HG03442 (cell line): ENCODE measurements at regions not wholly inside any gene's neighbourhood (a gene's known extent, or its start where the extent isn't known, plus 50 kb on each side); places are given as distances from the start of the nearest gene placed in this dataset.

Experiments used
- ATAC-seq: cut with Tn5 transposase; IDR thresholded peaks from one replicate; pipeline ENCODE4 v1.9.1; 2021; ENCODE audit warnings: mild to moderate bottlenecking, moderate library complexity; ENCODE audit not compliant: unreplicated experiment

DNA sequence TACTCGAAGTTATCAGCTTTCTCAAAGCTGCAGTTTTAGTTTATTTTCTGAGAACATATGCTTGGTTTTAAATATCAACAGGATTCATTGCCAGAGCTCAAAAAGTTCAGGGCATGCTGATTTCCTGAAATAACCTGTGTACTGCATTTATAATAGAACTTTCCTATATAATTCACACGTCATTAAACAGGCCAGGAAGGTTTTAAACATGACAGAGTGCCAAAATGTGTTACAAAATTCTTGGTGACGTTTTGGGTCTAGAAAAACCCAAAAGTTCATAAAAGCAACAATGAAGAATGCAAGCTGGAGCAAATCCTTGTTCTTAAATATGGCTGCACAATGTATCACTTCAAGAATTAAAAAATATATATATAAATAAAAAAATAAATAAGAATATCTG is 1139.1 kb downstream of the CDH11 start:
- no peak for ATAC-seq

DNA sequence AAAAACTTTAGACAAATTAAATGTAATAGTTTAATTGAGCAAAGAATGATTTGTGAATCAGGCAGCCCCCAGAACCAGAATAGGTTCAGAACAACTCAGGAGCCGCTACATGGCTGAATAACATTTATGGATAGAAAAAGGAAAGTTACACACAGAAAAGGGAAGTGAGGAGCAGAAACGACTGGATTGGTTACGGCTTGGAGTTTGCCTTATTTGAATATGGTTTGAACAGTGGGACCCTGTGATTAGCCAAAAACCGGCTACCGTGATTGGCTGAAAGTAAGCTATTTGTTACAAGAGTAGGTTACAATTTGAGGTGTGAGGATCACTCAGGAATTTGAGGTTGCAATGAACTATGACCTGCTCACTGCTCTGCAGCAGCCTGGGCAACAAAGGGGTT is 1139.8 kb downstream of the CDH11 start:
- ATAC-seq, result no peak

DNA sequence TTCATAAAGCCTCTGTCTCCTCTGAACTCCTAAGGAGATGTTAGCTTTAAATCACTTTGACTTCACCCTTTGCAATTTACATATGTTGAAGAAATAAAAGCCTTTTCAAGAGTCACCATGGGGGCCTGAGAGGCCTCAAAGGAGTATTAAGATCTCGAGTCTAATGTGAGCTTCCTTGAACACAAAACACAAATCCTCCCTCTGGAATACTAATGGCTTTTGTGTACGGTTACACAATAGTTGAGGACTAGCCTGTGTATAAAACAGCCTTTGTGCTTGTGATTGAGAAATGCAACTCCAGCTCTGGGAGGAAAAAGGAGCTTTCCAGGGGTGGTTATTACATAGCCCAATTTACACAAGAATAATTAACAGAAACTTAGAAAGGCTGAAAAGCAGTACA is 1140.2 kb downstream of the CDH11 start:
- no peak for ATAC-seq

DNA sequence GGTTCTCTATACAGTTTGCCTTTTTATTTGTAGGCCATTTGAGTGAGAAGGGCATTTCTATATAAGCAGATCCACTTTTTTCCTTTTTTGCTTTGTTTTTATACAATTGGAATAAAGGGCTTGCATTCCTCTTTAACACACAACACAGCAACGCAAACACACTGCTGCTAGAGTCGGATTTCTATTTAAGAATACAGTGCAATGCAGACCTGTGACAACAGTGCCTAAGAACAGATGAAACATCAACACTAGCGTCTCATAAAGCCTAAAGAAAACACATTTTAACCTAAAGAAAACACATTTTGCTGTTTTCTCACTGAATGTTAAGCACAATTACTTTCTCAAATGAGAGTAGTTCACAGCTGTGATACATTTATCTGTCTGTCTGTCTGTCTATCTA is 1141.1 kb downstream of the CDH11 start:
- no peak for ATAC-seq

DNA sequence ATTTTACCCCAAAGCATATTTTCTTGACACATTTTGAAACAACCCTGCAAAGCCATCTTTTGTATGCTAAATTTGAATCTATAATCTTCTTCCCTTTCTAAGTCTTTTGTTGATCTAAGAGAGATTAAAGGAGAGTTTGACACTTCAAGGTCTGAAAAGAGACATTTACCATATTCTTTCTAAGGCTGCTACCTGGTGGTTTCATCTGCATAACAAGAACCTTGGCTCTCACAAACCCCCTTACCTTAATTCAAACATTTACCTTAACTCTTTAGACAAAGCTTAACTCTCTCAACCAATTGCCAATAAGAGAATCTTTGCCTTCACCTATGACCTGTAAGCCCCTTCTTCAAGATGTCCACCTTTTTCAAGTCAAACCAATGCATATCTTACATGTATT is 1143.6 kb downstream of the CDH11 start:
- ATAC-seq, result no peak

DNA sequence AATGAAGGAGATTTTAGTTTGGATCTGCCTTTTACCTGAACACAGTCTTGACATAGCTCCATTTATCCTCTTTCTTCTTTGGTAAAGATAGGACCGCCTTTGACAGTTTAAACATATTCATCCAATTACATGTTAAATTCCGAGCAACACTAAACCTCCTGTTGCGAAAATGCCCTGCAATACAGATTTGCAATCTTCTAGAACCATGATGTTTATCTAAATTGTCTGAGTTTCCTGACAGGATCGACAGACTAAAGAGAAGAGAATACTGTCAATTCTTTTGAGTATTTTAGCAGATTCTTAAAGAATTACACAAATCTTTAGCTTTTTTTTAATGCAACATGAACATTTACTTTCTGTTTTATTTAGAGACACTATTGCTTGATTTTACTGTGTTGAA is 1145.5 kb downstream of the CDH11 start:
- no peak for ATAC-seq

DNA sequence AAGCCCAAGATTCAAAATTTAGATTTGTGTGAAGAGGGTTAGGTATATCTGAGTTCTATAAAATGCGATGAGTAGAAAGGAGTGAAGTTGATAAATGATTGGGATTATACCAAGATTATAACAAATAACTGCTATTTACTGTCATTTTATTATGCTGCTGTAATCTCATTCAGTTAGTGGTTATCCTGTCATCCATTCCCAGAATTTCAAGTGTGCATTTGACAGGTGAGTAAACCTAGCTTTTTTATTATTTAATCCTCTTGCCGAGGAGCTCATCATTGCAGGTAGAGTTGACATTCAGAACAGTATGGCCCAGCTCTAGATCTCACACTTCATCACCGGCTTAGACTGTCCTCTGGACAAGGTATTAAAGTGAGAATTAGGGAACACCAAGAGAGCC is 1146.2 kb downstream of the CDH11 start:
- ATAC-seq, result no peak

DNA sequence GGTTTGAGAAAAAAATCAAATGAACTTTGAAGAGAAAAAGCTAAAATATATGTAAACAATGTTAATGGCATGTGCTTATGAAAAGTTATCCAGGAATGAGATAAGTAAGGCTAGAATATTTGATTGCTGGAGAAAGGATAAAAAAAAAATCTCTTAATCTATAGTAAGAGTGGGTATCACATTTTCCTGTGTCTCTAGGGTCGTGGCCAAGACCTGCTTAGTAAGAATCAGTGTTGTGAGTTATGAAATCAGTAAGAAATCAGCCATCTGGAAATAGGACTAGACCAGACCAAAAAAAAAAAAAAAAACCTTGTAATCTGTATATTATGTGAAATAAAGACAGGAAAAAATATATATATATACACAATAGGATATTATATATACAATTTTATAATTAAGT is 1153.9 kb downstream of the CDH11 start:
- no peak for ATAC-seq

DNA sequence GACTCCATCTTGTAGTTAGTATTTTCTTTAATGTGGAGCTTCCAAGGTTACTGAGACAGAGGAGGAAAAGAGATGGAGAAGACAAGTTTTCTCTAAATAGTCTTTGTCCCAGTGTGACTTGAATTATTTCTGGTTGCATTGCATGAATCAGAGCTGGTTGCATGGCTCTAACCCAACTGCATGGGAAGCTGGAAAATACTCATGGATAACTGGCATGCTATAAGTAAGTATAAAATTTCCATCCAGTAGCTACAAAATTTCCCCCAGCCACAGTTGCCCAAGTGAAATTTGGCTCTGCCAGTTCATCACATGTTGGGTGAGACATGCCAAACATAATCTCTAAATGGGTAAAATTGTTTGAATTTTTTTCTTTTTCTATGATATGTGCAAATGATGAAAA is 1161.5 kb downstream of the CDH11 start:
- no peak for ATAC-seq

DNA sequence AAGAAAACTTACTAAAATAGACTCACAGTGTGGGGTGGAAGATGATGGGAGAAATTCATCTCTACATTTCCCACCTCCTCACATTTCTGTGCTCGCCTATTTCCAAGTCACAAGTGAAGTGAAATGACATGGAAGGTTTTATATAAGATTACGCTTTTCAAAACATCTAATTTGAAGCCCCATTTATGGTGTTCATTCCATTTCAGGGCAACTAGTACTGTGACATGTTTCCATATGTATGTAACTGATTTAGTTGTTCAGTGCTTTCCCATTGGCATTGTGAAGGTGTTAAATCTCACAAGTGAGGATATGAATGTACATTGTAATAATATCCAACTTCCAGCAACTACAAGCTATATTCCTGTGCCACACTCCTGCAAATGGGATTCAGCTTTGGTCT is 1174.8 kb downstream of the CDH11 start:
- ATAC-seq, result no peak

DNA sequence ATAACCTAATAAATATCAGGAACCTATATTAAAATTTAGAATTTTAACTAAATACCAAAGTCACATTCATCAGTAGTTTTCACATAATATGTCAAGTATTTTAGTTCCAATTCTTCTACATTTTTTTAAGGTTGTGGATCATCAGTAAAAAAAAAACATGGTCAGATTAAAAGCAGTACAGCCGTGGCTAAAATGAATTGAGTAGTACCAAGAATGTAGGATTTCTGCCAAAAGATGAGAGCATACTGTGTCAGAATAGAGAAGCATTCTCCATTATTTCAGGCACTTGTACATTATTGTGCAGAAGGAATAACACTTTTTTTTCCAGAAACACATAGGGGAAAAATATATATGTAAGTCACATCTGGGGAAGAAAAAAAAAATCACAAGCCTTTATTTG is 1176.1 kb downstream of the CDH11 start:
- no peak for ATAC-seq

DNA sequence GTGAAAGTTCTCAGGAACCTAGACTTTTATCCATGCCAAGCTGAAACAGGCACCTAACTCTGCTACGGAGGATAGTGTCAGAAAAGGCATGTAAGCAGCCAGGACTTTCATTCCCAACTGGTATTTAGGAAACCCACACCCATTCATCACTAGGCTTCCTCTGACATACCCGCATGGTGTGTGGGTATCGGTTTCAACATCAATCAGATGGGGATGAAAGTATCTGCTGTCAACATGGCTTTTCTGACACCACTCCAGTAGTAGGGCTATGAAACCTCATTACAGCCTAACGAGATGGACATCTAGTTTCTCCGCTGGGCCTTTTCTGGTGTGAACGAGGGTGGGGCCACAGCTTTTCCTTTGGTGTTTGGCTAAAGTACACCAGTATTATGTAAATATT is 1178.3 kb downstream of the CDH11 start:
- ATAC-seq, result no peak

DNA sequence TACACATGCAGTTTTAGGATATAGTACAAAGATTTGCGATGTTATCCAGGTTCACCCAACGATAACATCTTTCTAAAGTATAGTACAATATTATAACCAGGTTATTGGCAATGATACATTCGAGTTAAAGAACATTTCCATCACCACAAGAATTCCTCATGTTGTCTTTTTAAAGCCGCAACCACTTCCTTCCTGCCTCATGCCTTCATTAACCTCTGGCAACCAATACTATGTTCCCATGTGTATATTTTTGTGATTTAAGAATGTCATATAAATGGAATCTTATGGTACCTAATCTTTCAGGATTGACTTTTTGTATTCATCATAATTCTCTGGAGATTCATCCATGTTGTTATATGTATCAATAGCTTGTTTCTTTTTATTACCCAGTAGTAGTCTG is 1183.2 kb downstream of the CDH11 start:
- ATAC-seq, result no peak

DNA sequence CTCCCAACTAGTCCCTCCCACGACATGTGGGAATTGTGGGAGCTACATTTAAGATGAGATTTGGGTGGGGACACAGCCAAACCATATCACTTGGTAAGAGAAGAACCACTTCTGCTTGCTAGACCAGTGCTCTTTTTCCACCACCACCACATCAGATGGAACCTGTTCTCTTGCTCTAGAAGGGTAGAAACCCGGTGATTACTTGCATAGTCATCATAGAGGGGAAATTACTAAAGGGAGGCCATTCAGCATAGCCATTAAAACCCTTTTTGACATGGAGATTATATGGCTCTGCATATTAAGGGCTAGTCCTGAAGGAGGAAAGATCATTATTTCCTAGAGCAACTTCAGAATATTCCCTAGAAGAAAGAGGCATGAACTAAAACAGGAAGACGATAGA is 1188.0 kb downstream of the CDH11 start:
- no peak for ATAC-seq

DNA sequence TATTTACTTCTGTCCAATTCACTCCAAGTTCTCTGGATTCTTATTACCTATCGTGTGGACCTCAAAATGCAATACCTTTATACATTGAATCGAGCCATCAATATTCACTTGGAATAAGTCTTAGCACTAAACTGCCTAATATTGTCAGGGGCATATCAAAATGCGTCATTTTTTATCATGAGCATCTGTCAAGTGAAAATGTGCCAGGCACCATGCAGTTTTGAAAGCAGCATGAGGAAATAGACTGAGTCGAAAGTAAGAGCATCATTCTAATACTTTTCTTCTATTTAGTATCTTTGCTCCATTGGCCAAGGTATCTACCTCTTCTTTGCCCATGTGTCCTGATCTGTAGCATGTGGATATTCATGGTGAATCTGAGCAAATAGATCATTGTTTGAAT is 1193.4 kb downstream of the CDH11 start:
- no peak for ATAC-seq

DNA sequence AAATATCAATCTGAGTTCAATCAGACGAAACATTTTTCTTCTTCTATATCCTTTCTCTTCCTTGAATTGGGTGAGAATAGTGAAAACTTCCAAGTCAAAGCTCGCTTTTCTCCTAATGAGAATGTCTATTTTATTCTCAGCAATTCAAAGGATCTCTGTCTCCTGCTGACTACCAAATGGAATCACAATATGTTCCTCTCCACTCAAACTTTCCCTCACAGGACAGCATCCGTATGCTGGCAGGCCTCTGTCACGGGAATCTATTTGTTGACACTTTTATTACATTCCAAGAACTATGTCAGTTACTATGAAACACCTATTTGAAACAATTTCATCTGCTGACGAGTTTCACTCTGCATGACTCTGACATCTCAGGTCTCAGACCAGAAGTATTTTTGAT is 1196.6 kb downstream of the CDH11 start:
- no peak for ATAC-seq

DNA sequence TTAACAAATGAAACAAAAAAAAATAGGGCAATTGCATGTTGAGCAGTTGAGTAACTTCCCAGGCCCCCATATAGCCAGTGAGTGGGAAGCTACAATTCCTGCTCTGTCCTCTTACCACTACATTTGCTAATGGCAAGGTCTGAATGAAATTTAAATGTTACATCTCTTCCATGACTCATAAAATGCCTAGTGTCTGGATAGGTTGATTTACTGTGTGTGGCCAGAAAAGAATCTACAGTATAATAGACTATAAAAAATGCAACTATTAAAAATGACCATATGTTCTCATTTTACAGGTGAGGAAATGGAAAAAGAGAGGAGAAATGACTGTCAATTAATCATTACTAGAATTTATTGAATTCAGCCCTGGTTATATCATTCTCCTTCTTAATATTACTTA is 1199.3 kb downstream of the CDH11 start:
- no peak for ATAC-seq

DNA sequence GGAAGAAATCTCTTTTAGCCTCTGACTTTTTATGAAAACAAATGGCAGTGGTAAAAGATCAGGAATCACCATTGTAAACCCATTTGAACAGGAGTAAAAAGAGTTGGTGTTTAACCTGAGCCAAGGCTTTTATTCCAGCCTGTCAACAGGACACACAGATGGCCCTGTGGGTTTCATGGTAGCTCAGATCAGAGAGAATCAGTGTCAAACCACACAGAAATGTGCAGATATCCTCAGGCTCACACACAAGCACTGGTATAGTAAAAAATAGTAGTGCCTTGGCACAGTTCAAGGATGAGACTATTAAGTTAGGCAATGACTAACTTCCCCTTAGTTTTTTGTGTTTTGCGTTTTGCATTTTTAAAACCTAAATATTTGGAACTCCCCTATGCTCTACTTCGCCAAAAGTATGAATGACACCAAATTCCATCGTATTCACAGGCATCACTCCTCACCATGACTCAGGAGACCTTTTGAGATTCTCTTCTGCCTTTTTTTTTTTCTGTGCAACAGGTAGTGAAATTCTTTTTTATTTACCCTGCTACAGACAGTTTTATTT is 1200.0 kb downstream of the CDH11 start:
- ATAC-seq, result no peak

DNA sequence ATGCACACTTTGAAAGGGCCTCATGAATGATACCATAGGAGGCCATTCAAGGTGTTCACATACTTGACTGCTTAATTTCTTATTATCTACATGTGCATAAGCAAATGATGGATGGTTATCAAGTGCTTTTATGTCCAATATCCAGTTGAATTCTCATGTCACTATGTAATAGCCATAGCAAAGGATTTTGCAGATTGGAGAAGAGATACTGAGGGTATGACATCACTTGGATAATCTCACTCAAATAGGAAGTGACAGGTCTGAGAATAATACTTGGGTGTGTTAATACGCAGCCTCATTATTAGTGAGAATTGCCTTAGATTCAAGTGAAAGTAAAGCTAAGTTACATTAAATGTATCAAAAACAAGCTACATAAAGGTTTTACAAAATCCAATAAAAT is 1208.6 kb downstream of the CDH11 start:
- ATAC-seq, result no peak

DNA sequence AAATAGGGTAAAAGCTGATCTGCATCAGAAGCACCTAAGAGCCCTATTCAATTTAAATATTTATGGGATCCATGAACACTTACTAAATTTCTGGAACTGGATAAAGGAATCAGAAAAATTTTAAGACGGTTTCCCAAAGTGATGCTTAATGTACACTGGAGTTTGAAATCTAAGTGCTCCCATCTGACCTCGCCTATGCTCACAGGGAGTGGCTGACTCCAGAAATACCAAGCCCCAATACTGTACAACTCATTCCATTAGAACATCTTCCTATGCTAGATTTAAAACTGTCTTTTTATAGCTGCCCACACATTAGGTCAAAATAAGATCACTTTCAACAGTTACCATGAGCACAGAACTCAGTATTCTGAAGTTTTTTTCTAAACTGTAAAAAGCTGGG is 1214.6 kb downstream of the CDH11 start:
- no peak for ATAC-seq

DNA sequence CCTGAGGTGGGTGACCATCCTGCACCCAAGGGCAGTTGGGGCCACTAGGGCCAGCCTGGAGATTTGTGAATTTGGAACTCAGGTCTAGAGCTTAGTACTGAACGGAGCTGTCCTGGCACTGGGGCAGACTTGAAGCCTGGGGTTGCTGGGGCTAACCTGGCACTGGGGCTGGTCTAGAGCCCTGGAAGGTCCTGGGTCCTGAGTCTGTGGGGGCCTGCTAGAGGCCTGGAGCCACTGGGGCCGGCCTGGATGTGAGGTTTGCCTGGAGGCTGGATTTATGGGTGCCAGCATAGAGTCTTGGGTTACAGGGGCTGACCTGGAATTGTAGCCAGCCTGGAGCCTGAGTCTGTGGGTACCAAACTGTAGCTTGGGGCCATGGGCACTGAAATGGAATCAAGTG is 1216.9 kb downstream of the CDH11 start:
- ATAC-seq, result no peak

DNA sequence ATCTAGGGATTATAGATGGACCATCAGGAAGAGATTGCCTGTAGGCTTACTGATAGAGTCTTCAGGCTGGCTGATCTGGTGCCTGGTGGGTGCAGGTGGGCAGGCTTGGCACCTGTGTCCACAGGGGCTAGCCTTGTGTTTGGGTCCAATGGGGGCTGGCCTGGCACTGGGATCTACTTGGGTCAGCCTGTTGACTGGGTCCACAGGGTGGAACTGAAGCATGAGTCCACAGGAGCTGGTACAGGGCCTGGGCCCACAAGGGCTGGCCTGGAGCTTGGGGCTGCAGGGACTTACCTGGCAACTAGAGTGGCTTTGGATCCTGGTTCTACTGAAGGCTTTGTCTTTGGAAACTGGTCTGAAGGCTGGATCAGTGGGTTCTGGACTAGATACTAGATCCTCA is 1217.7 kb downstream of the CDH11 start:
- ATAC-seq, result no peak

DNA sequence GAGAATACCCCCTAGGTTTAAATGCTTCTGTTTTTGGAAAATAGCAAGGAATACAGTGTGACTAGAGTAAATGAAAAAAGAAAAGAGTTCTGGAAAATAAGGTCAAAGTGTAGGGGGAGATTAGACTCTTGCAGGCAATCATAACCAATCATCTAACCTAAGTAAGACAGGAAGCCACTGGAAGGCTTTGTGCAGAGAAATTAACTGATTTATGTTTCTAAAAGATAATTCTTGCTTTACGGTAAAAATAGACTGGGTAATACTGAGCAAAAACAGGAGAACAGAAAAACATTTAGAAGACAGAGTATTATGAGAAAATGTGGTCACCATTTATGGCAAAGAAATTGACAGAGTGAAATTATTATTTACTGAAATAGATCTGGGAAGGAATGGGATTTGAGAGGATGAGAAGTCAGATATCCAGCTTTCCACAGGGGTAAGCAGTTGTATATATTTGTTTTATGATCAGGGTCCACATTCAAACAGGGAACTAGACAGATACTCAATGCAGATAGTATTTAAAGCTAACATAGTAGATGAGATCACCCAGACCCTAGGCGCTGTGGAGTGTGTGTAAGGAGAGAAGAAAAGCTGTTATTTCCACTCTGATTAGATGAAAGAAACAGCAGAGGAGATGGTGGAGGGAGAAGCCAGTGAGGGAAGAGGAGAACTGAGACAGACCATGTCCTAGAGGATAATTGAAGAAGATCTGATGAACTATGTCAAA is 1225.3 kb downstream of the CDH11 start:
- no peak for ATAC-seq
